ENCODE measurements at regions not wholly inside any gene's neighbourhood (a gene's known extent, or its start where the extent isn't known, plus 50 kb on each side); places are given as distances from the start of the nearest gene placed in this dataset.

DNA sequence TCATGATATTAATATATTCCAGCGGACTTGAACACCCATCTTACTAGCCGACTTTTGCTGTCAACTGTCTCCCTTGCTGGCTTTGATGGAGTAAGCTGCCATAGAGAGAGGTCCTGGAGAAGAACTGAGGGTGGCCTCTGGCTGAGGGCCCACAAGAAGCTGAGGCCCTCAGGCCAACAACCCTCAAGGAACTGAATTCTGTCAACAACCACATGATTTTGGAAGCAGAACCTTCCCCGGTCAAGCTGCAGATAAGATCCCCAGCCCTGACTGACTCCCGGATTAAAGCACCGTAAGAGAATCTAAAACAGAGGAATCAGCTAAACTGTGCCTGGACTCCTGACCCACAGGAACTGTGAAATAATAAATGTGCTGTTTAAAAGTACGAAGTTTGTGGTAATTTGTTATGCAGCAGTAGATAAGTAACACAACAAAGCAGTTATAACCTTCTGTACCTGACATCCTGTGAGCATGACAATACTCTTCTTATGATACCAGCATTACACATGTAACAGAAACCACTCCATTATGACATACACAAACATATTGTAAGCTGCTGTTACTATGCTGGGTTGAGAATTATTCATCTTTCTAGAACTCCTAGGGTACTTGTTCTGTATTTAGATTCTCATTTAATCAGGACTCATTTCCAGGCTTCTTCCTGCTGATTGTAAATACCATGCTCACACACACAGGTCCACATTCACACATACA, 66.2 kb downstream of the HES1 start:
- Histone ChIP-seq H3K27ac (ENCODE audit: low read depth, low read length) (no peak overlapping the region), H3K27me3 (ENCODE audit: control insufficient read depth, insufficient read depth, low read length) (peaks cover 67% of the 10 kb centered on the region), H3K4me3 (ENCODE audit: low read depth, low read length) (no peak overlapping the region), H3K9me3 (ENCODE audit: control insufficient read depth, insufficient read depth, low read length) (no peaks in the 10 kb centered on the region)
- ChIA-PET POLR2A (no interaction called here), CTCF (no interaction called here)
- DNase-seq (ENCODE audit: low read depth, low spot score) = no peak
- TF ChIP-seq, protein P1, sequence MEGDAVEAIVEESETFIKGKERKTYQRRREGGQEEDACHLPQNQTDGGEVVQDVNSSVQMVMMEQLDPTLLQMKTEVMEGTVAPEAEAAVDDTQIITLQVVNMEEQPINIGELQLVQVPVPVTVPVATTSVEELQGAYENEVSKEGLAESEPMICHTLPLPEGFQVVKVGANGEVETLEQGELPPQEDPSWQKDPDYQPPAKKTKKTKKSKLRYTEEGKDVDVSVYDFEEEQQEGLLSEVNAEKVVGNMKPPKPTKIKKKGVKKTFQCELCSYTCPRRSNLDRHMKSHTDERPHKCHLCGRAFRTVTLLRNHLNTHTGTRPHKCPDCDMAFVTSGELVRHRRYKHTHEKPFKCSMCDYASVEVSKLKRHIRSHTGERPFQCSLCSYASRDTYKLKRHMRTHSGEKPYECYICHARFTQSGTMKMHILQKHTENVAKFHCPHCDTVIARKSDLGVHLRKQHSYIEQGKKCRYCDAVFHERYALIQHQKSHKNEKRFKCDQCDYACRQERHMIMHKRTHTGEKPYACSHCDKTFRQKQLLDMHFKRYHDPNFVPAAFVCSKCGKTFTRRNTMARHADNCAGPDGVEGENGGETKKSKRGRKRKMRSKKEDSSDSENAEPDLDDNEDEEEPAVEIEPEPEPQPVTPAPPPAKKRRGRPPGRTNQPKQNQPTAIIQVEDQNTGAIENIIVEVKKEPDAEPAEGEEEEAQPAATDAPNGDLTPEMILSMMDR (IDR thresholded peaks at IDR 0.05; ENCODE audit: low read depth, low read length) = no peak

DNA sequence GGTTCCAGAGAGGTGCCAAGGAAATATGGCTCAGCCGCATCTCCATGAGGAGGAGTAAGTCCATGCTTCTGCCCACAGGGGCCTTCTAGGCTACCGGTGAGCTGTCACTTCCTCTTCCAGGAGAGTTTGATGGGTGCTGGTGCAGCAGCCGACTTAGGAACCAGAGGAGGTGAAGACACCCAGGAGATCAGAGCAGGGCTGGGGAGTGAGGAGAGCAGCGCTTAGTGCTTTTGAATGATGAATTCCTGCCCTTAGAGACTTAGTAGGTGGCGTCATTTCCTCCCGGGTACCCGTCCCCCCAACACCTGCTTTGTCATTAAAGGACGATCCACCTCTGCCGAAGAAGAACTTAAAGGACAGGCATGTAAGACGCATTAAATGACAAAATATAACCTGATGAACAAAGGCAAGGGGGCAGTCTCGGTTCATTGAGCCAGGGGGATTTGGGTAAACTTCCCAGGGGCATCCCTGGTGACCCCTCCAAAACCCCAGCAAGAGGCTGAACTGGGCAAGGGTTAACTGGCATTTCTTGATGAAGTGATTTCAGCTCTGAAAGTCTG, 67.6 kb downstream of the HES1 start:
- H3K9me3 ChIP-seq (ENCODE audit: control insufficient read depth, insufficient read depth, low read length) = no peaks in the 10 kb centered on the region
- CTCF ChIA-PET = no interaction called here
- no peak overlapping the region for H3K4me3 ChIP-seq (ENCODE audit: low read depth, low read length)
- no peak overlapping the region for H3K27ac ChIP-seq (ENCODE audit: low read depth, low read length)
- no peak for DNase-seq (ENCODE audit: low read depth, low spot score)
- POLR2A ChIA-PET = no interaction called here
- peaks cover 60% of the 10 kb centered on the region for H3K27me3 ChIP-seq (ENCODE audit: control insufficient read depth, insufficient read depth, low read length)
- TF ChIP-seq, protein P1 (IDR thresholded peaks at IDR 0.05; ENCODE audit: low read depth, low read length) = no peak

DNA sequence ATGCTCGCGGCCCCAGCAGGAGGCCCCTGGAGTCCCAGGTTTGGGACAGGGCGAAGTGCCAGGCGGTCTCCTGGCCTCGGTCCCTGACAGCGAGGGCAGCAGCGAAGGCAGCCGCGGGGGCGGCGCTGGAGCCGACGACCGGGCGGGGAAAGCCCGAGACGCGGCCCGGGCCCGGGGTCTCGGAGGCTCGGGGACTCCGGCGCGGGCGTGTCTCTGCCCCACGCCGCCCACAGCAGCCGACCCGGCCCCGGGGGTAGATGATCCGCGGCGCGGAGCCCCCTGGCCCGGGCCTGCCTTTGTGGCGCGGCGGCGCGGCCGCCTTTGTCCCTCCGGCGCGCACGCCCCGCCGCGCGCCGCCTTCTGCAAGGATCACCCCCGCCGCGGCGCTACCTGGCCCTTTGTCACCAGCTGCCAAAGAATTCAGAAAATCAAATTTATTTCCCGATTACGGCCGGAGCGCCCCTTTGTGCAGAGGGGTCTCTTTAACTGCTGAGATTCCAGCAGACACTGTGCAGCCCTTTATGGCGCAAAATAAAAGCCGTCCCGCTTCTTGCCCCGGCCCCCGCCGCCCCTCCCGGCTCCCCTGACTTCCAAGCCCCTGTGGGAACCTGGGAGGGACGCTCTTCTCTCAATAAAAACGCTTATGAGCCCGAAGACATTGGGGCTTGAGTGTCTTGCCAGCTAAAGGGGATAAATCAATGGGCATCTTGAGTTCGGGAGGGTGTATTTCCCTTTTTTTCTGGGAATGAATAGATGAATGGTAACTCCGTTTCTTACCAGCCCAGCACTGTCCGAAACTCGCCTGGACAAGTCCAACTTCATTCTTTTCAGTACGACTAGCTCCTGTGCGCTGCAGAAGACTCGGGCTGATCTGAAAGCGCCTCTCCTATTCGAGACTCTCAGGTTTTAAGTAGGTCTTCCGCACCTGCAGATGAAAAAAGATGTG, 68.4 kb downstream of the HES1 start:
- H3K9me3 ChIP-seq (ENCODE audit: control insufficient read depth, insufficient read depth, low read length) = no peaks in the 10 kb centered on the region
- no peak for DNase-seq (ENCODE audit: low read depth, low spot score)
- ChIA-PET POLR2A (no interaction called here), CTCF (no interaction called here)
- no peak overlapping the region for H3K27ac ChIP-seq (ENCODE audit: low read depth, low read length)
- no peak overlapping the region for H3K4me3 ChIP-seq (ENCODE audit: low read depth, low read length)
- H3K27me3 ChIP-seq (ENCODE audit: control insufficient read depth, insufficient read depth, low read length) = peaks cover 56% of the 10 kb centered on the region
- TF ChIP-seq, protein P1 (IDR thresholded peaks at IDR 0.05; ENCODE audit: low read depth, low read length) = no peak

DNA sequence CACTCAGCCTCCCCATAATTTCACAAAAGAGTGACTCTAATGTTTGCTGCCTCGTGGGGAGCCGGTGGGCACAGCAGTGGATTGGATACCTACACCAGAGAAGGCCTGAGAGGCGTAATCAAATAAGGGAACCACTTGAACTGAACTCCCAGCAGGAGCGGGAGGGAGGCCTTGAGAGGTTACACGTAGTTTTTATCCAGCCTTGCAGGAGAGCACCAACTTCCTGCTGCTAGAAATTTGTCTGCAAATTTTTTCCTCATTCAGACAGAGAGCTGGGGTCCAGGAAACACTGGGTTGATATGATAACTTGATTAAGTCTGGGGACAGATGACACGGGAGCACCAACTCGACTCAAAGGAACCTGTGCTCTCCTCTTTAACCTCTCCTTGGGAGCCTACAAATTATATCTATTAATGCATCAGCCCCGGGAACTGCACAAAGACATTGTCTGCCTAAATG, 69.8 kb downstream of the HES1 start:
- ChIA-PET CTCF (no interaction called here), POLR2A (no interaction called here)
- Histone ChIP-seq H3K27ac (ENCODE audit: low read depth, low read length) (no peak overlapping the region), H3K27me3 (ENCODE audit: control insufficient read depth, insufficient read depth, low read length) (peaks cover 46% of the 10 kb centered on the region), H3K9me3 (ENCODE audit: control insufficient read depth, insufficient read depth, low read length) (no peaks in the 10 kb centered on the region), H3K4me3 (ENCODE audit: low read depth, low read length) (no peak overlapping the region)
- no peak for DNase-seq (ENCODE audit: low read depth, low spot score)
- TF ChIP-seq, protein P1 (IDR thresholded peaks at IDR 0.05; ENCODE audit: low read depth, low read length) = no peak
